Endodermal cell (in vitro differentiated cells): ENCODE measurements at regions not wholly inside any gene's neighbourhood (a gene's known extent, or its start where the extent isn't known, plus 50 kb on each side); places are given as distances from the start of the nearest gene placed in this dataset.

ENCODE experiments used
- DNase-seq: peaks from one replicate; pipeline ENCODE4 v3.0.0-alpha.2; 2017
- H3K27ac ChIP-seq: 2 replicates; pipeline ENCODE4 v1.5.1; 2013; ENCODE audit warnings: mild to moderate bottlenecking, low read depth, low read length, moderate library complexity
- H3K27me3 ChIP-seq: 2 replicates; pipeline ENCODE4 v1.6.1; 2013; ENCODE audit warnings: mild to moderate bottlenecking, low read length, moderate library complexity; ENCODE audit not compliant: insufficient read depth, control insufficient read depth, poor library complexity, severe bottlenecking
- H3K36me3 ChIP-seq: 2 replicates; pipeline ENCODE4 v1.7.0; 2013; ENCODE audit warnings: mild to moderate bottlenecking, low read length, moderate library complexity; ENCODE audit not compliant: control insufficient read depth, insufficient read depth
- H3K4me1 ChIP-seq: one replicate; pipeline ENCODE4 v1.7.0; 2013; ENCODE audit warnings: low read length; ENCODE audit not compliant: control insufficient read depth, insufficient read depth
- H3K4me3 ChIP-seq: 2 replicates; pipeline ENCODE4 v1.5.1; 2013; ENCODE audit warnings: mild to moderate bottlenecking, low read length, moderate library complexity
- H3K9ac ChIP-seq: 2 replicates; pipeline ENCODE4 v1.6.1; 2013; ENCODE audit warnings: mild to moderate bottlenecking, low read length, moderate library complexity; ENCODE audit not compliant: poor library complexity, severe bottlenecking; ENCODE audit errors: extremely low read depth
- H3K9me3 ChIP-seq: 2 replicates; pipeline ENCODE4 v1.6.1; 2013; ENCODE audit warnings: mild to moderate bottlenecking, low read length, moderate library complexity; ENCODE audit not compliant: control insufficient read depth
- H3K27ac Mint-ChIP-seq: 2 replicates; pipeline ENCODE4 v1.8.0; 2020; ENCODE audit warnings: mixed read lengths
- H3K27me3 Mint-ChIP-seq: 2 replicates; pipeline ENCODE4 v1.8.0; 2021; ENCODE audit warnings: mild to moderate bottlenecking, mixed read lengths; ENCODE audit not compliant: insufficient read depth
- H3K36me3 Mint-ChIP-seq: 2 replicates; pipeline ENCODE4 v1.8.0; 2020; ENCODE audit warnings: low read depth, mixed read lengths
- H3K4me1 Mint-ChIP-seq: 2 replicates; pipeline ENCODE4 v1.8.0; 2020; ENCODE audit warnings: mixed read lengths
- H3K4me3 Mint-ChIP-seq: 2 replicates; pipeline ENCODE4 v1.8.0; 2020; ENCODE audit warnings: mild to moderate bottlenecking, moderate library complexity, mixed read lengths
- H3K9me3 Mint-ChIP-seq: 2 replicates; pipeline ENCODE4 v1.8.0; 2020; ENCODE audit warnings: mild to moderate bottlenecking, mixed read lengths
- CTCF ChIP-seq: fragments of 200-600 bp; sonication (generic); conservative IDR thresholded peaks from 2 replicates; pipeline ENCODE4 v1.5.0; 2021; ENCODE audit warnings: antibody characterized with exemption, mild to moderate bottlenecking
- WGBS, 2 experiments: methylation state at CpG; one replicate each; pipeline versions ENCODE4 v1.1.5 to v1.1.7; 2013; ENCODE audit warnings: missing lambda C conversion rate in 2 of 2, mixed read lengths in 1 of 2; ENCODE audit not compliant: insufficient coverage in 1 of 2, insufficient read length in 1 of 2; 5-methylcytosine and 5-hydroxymethylcytosine counted together

GRCh38 chr6:152905551-152906299 is 77.1 kb downstream of the FBXO5 start:
- no peak for DNase-seq
- H3K27ac Mint-ChIP-seq, result no peak overlapping the region
- Histone ChIP-seq H3K4me3 (no peak overlapping the region), H3K9me3 (no peaks in the 10 kb centered on the region), H3K27ac (no peak overlapping the region), H3K4me1 (peaks cover 12% of the 10 kb centered on the region), H3K27me3 (no peaks in the 10 kb centered on the region), H3K36me3 (no peaks in the 10 kb centered on the region), H3K9ac (no peak overlapping the region)
- peaks cover 31% of the 10 kb centered on the region for H3K4me1 Mint-ChIP-seq
- no peak for TF ChIP-seq CTCF
- WGBS, 2 experiments, result 83 to 88% methylated on average over 2 of the region's 2 CpGs
- no peaks in the 10 kb centered on the region for H3K9me3 Mint-ChIP-seq
- no peaks in the 10 kb centered on the region for H3K27me3 Mint-ChIP-seq
- no peak overlapping the region for H3K4me3 Mint-ChIP-seq
- H3K36me3 Mint-ChIP-seq, result no peaks in the 10 kb centered on the region

GRCh38 chr6:152909241-152909640 is 73.6 kb downstream of the FBXO5 start:
- Histone ChIP-seq H3K4me1 (no peaks in the 10 kb centered on the region), H3K36me3 (no peaks in the 10 kb centered on the region), H3K9me3 (no peaks in the 10 kb centered on the region), H3K27ac (no peak overlapping the region), H3K27me3 (no peaks in the 10 kb centered on the region), H3K9ac (no peak overlapping the region), H3K4me3 (no peak overlapping the region)
- H3K27ac Mint-ChIP-seq, result no peak overlapping the region
- peaks cover 10% of the 10 kb centered on the region for H3K9me3 Mint-ChIP-seq
- DNase-seq, result no peak
- H3K36me3 Mint-ChIP-seq, result peaks cover under 1% of the 10 kb centered on the region
- H3K4me3 Mint-ChIP-seq, result no peak overlapping the region
- no peak for TF ChIP-seq CTCF
- 87% methylated on average over 2 of the region's 2 CpGs; no CpG with 5 or more reads in 1 of the 2 experiments for WGBS, 2 experiments
- no peaks in the 10 kb centered on the region for H3K27me3 Mint-ChIP-seq
- peaks cover 8% of the 10 kb centered on the region for H3K4me1 Mint-ChIP-seq

- no peaks in the 10 kb centered on the region for H3K27me3 Mint-ChIP-seq
- TF ChIP-seq CTCF, result no peak
- H3K27ac ChIP-seq, result no peak overlapping the region
- H3K27me3 ChIP-seq, result no peaks in the 10 kb centered on the region
- peaks cover 2% of the 10 kb centered on the region for H3K36me3 Mint-ChIP-seq
- no peak overlapping the region for H3K4me3 Mint-ChIP-seq
- H3K4me1 Mint-ChIP-seq, result peaks cover 2% of the 10 kb centered on the region
- no peak overlapping the region for H3K27ac Mint-ChIP-seq
- DNase-seq, result no peak
- no peaks in the 10 kb centered on the region for H3K36me3 ChIP-seq
- H3K9me3 ChIP-seq, result no peaks in the 10 kb centered on the region
- H3K9ac ChIP-seq, result no peak overlapping the region
- H3K4me3 ChIP-seq, result no peak overlapping the region
- H3K9me3 Mint-ChIP-seq, result peaks cover 13% of the 10 kb centered on the region
- no CpG with 5 or more reads among the region's 1 CpG for WGBS, 2 experiments
- H3K4me1 ChIP-seq, result no peaks in the 10 kb centered on the region
Observed at GRCh38 chr6:152916035-152916434, 66.8 kb downstream of the FBXO5 start.
